Right atrium auricular region (tissue), 2 donors: ENCODE measurements at regions not wholly inside any gene's neighbourhood (a gene's known extent, or its start where the extent isn't known, plus 50 kb on each side); places are given as distances from the start of the nearest gene placed in this dataset.

Source experiments
- DNase-seq: peaks from one replicate; pipeline ENCODE4 v3.0.0-alpha.2; 2019; ENCODE audit warnings: low spot score
- H3K27ac ChIP-seq, 2 donors: fragments of 200-600 bp; sonication (generic); 1 replicate in 1 of 2; 2 replicates in 1 of 2; pipeline ENCODE4 v1.5.1; 2016 to 2019
- H3K27me3 ChIP-seq, 2 donors: fragments of 200-600 bp; sonication (generic); one replicate each; pipeline versions ENCODE4 v1.5.1 to v1.6.0; 2017 to 2019
- H3K36me3 ChIP-seq: fragments of 200-600 bp; sonication (generic); one replicate; pipeline ENCODE4 v1.5.1; 2016
- H3K4me1 ChIP-seq, 2 donors: fragments of 200-600 bp; sonication (generic); one replicate each; pipeline versions ENCODE4 v1.5.1 to v1.6.0; 2017 to 2019
- H3K4me3 ChIP-seq, 2 donors: fragments of 200-600 bp; sonication (generic); 1 replicate in 1 of 2; 2 replicates in 1 of 2; pipeline ENCODE4 v1.5.1; 2017 to 2019; ENCODE audit warnings: mild to moderate bottlenecking in 1 of 2, moderate library complexity in 1 of 2
- H3K9me3 ChIP-seq, 2 donors: fragments of 200-600 bp; sonication (generic); one replicate each; pipeline ENCODE4 v1.5.1; 2019
- CTCF ChIP-seq, 2 donors: fragments of 200-600 bp; sonication (generic); IDR thresholded peaks; one replicate each; pipeline ENCODE4 v1.5.1; 2019; ENCODE audit warnings: antibody characterized with exemption in 2 of 2

- DNase-seq = no peak
- Histone ChIP-seq H3K27me3 (no peaks in the 10 kb centered on the region), H3K4me1 (no peaks in the 10 kb centered on the region), H3K36me3 (no peaks in the 10 kb centered on the region), H3K4me3 (no peak overlapping the region), H3K27ac (no peak overlapping the region), H3K9me3 (no peaks in the 10 kb centered on the region)
- TF ChIP-seq CTCF (IDR thresholded peaks at IDR 0.05) = no peak
Measured at GRCh38 chr5:68468322-68468721, 252.8 kb downstream of the PIK3R1 start.

DNA sequence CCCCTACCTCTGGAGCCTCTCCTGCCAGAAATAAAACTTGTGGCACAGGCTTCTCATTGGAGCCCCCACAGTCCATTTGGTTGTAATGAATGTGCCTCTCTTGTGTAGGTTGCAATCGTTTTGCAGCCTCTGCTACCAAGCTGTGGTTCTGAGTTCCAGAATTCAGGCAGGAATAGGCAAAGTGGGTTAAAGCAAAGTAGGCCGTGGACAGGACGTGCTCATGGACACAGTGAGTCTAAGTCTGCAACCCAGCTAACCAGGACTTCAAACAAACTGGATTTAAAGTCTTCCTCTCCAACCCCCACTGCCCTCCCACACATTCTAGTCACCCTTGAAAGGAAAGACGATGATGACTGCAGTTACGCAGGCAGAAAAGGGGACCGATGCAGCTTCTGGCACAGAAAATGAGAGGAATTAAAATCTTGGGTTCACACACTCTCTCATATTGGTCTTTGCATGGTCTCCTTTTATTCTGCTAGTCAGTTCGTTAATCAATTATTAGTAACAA is 260.0 kb downstream of the PIK3R1 start:
- TF ChIP-seq CTCF (IDR thresholded peaks at IDR 0.05) = no peak
- H3K27me3 ChIP-seq = no peaks in the 10 kb centered on the region

GRCh38 chr5:68476854-68477253 is 261.3 kb downstream of the PIK3R1 start:
- no peak overlapping the region for H3K27ac ChIP-seq
- TF ChIP-seq CTCF (IDR thresholded peaks at IDR 0.05) = no peak
- no peaks in the 10 kb centered on the region for H3K36me3 ChIP-seq
- H3K4me3 ChIP-seq = no peak overlapping the region
- peaks cover 0 to 8% of the 10 kb centered on the region in 2 donors for H3K4me1 ChIP-seq
- no peak for DNase-seq
- H3K9me3 ChIP-seq = no peaks in the 10 kb centered on the region
- no peaks in the 10 kb centered on the region for H3K27me3 ChIP-seq

More for the DNA sequence above, 260.0 kb downstream of the PIK3R1 start:
- H3K36me3 ChIP-seq = no peaks in the 10 kb centered on the region
- H3K4me1 ChIP-seq = peaks cover 0 to 8% of the 10 kb centered on the region in 2 donors
- no peak overlapping the region for H3K27ac ChIP-seq
- no peak overlapping the region for H3K4me3 ChIP-seq
- no peak for DNase-seq
- H3K9me3 ChIP-seq = no peaks in the 10 kb centered on the region

GRCh38 chr5:68478301-68479095 is 262.9 kb downstream of the PIK3R1 start:
- no peak for DNase-seq
- Histone ChIP-seq H3K36me3 (no peaks in the 10 kb centered on the region), H3K9me3 (no peaks in the 10 kb centered on the region), H3K27me3 (no peaks in the 10 kb centered on the region), H3K4me3 (no peak overlapping the region), H3K4me1 (peaks cover 0 to 8% of the 10 kb centered on the region in 2 donors), H3K27ac (no peak overlapping the region)
- TF ChIP-seq CTCF (IDR thresholded peaks at IDR 0.05) = no peak

GRCh38 chr5:68479524-68479923 is 264.0 kb downstream of the PIK3R1 start:
- Histone ChIP-seq H3K27me3 (no peaks in the 10 kb centered on the region), H3K36me3 (no peaks in the 10 kb centered on the region), H3K4me1 (peaks cover 0 to 8% of the 10 kb centered on the region in 2 donors), H3K9me3 (no peaks in the 10 kb centered on the region), H3K4me3 (no peak overlapping the region), H3K27ac (no peak overlapping the region)
- DNase-seq = no peak
- no peak for TF ChIP-seq CTCF (IDR thresholded peaks at IDR 0.05)
